SK-N-SH treated with all-trans-retinoic acid at 6 μM for 48 hours (cell line): ENCODE measurements at regions not wholly inside any gene's neighbourhood (a gene's known extent, or its start where the extent isn't known, plus 50 kb on each side); places are given as distances from the start of the nearest gene placed in this dataset.

ENCODE experiments used
- ATAC-seq: fragments of 200-7000 bp; cut with Tn5 transposase; 3 replicates; pipeline ENCODE4 v1.9.1; 2020; ENCODE audit warnings: mild to moderate bottlenecking, moderate library complexity
- ARNTL ChIP-seq: fragments of 450-650 bp; formaldehyde crosslinking; IDR thresholded peaks from 2 replicates; pipeline ENCODE4 v1.5.0; 2020; ENCODE audit warnings: low read depth, mild to moderate bottlenecking, moderate library complexity, borderline replicate concordance
- BACH2 ChIP-seq: fragments of 250-450 bp; sonication (Bioruptor Pico); IDR thresholded peaks from 2 replicates; pipeline ENCODE4 v1.9.0; 2021; ENCODE audit warnings: mild to moderate bottlenecking, borderline replicate concordance
- CSDC2 ChIP-seq: fragments of 250-450 bp; sonication (Bioruptor Pico); IDR thresholded peaks from 2 replicates; pipeline ENCODE4 v1.5.0; 2020; ENCODE audit warnings: mild to moderate bottlenecking, moderate library complexity
- GLIS3 ChIP-seq: fragments of 250-450 bp; sonication (Bioruptor Pico); IDR thresholded peaks from 2 replicates; pipeline ENCODE4 v1.5.0; 2020; ENCODE audit warnings: mild to moderate bottlenecking, moderate library complexity
- ISL1 ChIP-seq: fragments of 250-450 bp; sonication (Bioruptor Pico); IDR thresholded peaks from 2 replicates; pipeline ENCODE4 v2.1.2; 2022; ENCODE audit warnings: mild to moderate bottlenecking, moderate library complexity
- OSR1 ChIP-seq: fragments of 250-450 bp; sonication (Bioruptor Pico); IDR thresholded peaks from 2 replicates; pipeline ENCODE4 v1.8.0; 2022; ENCODE audit warnings: moderate library complexity, mild to moderate bottlenecking, inconsistent platforms
- PATZ1 ChIP-seq: fragments of 250-450 bp; sonication (Bioruptor Pico); IDR thresholded peaks from 2 replicates; pipeline ENCODE4 v1.8.0; 2020; ENCODE audit warnings: mild to moderate bottlenecking, moderate library complexity, borderline replicate concordance
- RARB ChIP-seq: fragments of 250-450 bp; sonication (Bioruptor Pico); IDR thresholded peaks from 2 replicates; pipeline ENCODE4 v1.8.0; 2021; ENCODE audit warnings: mild to moderate bottlenecking, moderate library complexity
- SNAI2 ChIP-seq: fragments of 250-450 bp; sonication (Bioruptor Pico); IDR thresholded peaks from 2 replicates; pipeline ENCODE4 v1.5.0; 2020; ENCODE audit warnings: mild to moderate bottlenecking, moderate library complexity
- TCF4 ChIP-seq: fragments of 250-450 bp; sonication (Bioruptor Pico); IDR thresholded peaks from 2 replicates; pipeline ENCODE4 v1.8.0; 2021; ENCODE audit warnings: mild to moderate bottlenecking, moderate library complexity, borderline replicate concordance
- TOX ChIP-seq: fragments of 250-450 bp; sonication (Bioruptor Pico); IDR thresholded peaks from 2 replicates; pipeline ENCODE4 v1.8.0; 2021; ENCODE audit warnings: mild to moderate bottlenecking, moderate library complexity, borderline replicate concordance
- TSHZ2 ChIP-seq: fragments of 250-450 bp; sonication (Bioruptor Pico); IDR thresholded peaks from 2 replicates; pipeline ENCODE4 v1.5.0; 2020; ENCODE audit warnings: mild to moderate bottlenecking, moderate library complexity
- ZC3H10 ChIP-seq: fragments of 250-450 bp; sonication (Bioruptor Pico); IDR thresholded peaks from 2 replicates; pipeline ENCODE4 v1.5.1; 2021; ENCODE audit warnings: mild to moderate bottlenecking, moderate library complexity
- ZFP3 ChIP-seq: fragments of 250-450 bp; sonication (Bioruptor Pico); IDR thresholded peaks from 2 replicates; pipeline ENCODE4 v1.5.0; 2020; ENCODE audit warnings: mild to moderate bottlenecking, moderate library complexity
- ZFP30 ChIP-seq: fragments of 450-650 bp; formaldehyde crosslinking; IDR thresholded peaks from 2 replicates; pipeline ENCODE4 v1.5.0; 2022; ENCODE audit warnings: mild to moderate bottlenecking, moderate library complexity
- ZNF70 ChIP-seq: fragments of 450-650 bp; formaldehyde crosslinking; IDR thresholded peaks from 2 replicates; pipeline ENCODE4 v1.5.0; 2020; ENCODE audit warnings: mild to moderate bottlenecking, moderate library complexity
- ZNF8 ChIP-seq: fragments of 450-650 bp; formaldehyde crosslinking; IDR thresholded peaks from 2 replicates; pipeline ENCODE4 v1.5.0; 2020; ENCODE audit warnings: mild to moderate bottlenecking, moderate library complexity
- TF ChIP-seq, protein P1 (sequence below): fragments of 250-450 bp; sonication (Bioruptor Pico); IDR thresholded peaks from 2 replicates; pipeline ENCODE4 v1.5.1; 2020; ENCODE audit warnings: low read depth, mild to moderate bottlenecking, moderate library complexity
- TF ChIP-seq, protein P2 (sequence below): fragments of 250-450 bp; sonication (Bioruptor Pico); IDR thresholded peaks from 2 replicates; pipeline ENCODE4 v1.8.0; 2021; ENCODE audit warnings: low read depth, mild to moderate bottlenecking, moderate library complexity, borderline replicate concordance
- TF ChIP-seq, protein P3 (sequence below): fragments of 250-450 bp; sonication (Bioruptor Pico); IDR thresholded peaks from 2 replicates; pipeline ENCODE4 v1.5.1; 2021; ENCODE audit warnings: mild to moderate bottlenecking, moderate library complexity

DNA sequence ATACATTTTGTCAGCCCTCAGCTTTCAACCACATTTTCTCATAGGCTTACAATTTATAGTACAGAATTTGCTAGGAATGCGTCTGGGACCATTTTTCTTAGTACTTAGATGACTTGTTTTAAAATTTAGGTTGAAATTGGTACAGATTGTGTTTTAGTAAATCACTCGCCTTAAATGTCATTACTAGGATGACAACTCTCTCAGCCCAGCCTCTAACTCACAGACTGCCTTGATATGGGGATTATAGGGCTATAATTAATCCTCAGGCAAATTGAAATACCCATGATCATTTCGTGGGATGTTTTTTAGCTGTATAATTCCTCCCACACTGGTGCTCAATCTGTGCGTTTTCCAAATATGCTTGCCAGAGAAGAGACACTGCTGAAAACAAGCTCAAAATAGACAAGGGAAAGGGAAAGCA is 299.7 kb upstream of the AKR1E2 start:
- ATAC-seq = no peak

GRCh38 chr10:4525103-4525502 is 300.9 kb upstream of the AKR1E2 start:
- TF ChIP-seq ZNF70 (CRISPR knock-in tag) (no peak), ZC3H10 (no peak)
- TF ChIP-seq, protein P1, sequence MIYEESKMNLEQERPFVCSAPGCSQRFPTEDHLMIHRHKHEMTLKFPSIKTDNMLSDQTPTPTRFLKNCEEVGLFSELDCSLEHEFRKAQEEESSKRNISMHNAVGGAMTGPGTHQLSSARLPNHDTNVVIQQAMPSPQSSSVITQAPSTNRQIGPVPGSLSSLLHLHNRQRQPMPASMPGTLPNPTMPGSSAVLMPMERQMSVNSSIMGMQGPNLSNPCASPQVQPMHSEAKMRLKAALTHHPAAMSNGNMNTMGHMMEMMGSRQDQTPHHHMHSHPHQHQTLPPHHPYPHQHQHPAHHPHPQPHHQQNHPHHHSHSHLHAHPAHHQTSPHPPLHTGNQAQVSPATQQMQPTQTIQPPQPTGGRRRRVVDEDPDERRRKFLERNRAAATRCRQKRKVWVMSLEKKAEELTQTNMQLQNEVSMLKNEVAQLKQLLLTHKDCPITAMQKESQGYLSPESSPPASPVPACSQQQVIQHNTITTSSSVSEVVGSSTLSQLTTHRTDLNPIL = no peak
- ATAC-seq = no peak

More for the DNA sequence above, 299.7 kb upstream of the AKR1E2 start:
- no peak for TF ChIP-seq ARNTL
- no peak for TF ChIP-seq BACH2
- no peak for TF ChIP-seq ISL1
- TF ChIP-seq TSHZ2 = no peak

DNA sequence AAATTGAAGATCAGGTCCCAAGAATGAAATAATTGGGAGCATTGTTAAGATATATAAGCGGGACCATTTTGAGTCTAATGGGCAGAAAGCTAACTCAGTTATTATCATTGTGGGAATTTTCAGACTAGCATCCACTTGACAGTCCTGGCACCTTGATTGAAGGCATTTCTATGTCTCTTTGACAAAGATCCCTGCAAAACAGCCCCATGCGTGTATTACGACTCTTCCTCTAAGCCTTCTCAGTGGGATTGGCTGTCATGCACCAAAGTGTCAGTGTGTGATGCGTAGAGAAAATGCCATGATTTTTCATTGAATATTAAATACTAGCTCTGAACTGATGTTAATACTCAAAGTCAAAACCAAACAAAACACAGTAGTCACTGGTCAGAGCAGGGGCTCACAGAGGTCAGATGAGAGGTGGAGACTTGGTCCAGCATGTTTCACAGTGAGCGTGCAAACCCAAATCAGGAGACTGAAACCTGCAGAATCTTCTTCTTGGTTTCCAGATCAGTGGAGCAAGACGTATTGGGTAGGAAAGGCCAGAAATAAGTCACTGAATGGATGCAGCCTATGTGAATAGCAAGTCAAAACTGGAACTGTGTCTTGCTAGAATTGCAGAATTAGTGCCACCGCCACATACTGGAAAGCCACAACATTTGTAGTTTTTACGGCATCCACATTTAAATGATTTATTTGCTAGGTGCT is 303.6 kb upstream of the AKR1E2 start:
- ATAC-seq = no peak
- TF ChIP-seq PATZ1 = no peak
- TF ChIP-seq RARB (CRISPR knock-in tag) = no peak
- no peak for TF ChIP-seq ZNF70 (CRISPR knock-in tag)
- TF ChIP-seq OSR1 (CRISPR knock-in tag) = no peak
- no peak for TF ChIP-seq GLIS3 (CRISPR knock-in tag)
- TF ChIP-seq CSDC2 (CRISPR knock-in tag) = no peak
- TF ChIP-seq, protein P1 = no peak
- TF ChIP-seq, protein P2, sequence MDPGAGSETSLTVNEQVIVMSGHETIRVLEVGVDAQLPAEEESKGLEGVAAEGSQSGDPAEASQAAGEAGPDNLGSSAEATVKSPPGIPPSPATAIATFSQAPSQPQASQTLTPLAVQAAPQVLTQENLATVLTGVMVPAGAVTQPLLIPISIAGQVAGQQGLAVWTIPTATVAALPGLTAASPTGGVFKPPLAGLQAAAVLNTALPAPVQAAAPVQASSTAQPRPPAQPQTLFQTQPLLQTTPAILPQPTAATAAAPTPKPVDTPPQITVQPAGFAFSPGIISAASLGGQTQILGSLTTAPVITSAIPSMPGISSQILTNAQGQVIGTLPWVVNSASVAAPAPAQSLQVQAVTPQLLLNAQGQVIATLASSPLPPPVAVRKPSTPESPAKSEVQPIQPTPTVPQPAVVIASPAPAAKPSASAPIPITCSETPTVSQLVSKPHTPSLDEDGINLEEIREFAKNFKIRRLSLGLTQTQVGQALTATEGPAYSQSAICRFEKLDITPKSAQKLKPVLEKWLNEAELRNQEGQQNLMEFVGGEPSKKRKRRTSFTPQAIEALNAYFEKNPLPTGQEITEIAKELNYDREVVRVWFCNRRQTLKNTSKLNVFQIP = no peak
- no peak for TF ChIP-seq TOX
- no peak for TF ChIP-seq SNAI2 (CRISPR knock-in tag)
- no peak for TF ChIP-seq TCF4
- TF ChIP-seq ZC3H10 = no peak
- no peak for TF ChIP-seq ISL1
- TF ChIP-seq ZFP30 (CRISPR knock-in tag) = no peak

DNA sequence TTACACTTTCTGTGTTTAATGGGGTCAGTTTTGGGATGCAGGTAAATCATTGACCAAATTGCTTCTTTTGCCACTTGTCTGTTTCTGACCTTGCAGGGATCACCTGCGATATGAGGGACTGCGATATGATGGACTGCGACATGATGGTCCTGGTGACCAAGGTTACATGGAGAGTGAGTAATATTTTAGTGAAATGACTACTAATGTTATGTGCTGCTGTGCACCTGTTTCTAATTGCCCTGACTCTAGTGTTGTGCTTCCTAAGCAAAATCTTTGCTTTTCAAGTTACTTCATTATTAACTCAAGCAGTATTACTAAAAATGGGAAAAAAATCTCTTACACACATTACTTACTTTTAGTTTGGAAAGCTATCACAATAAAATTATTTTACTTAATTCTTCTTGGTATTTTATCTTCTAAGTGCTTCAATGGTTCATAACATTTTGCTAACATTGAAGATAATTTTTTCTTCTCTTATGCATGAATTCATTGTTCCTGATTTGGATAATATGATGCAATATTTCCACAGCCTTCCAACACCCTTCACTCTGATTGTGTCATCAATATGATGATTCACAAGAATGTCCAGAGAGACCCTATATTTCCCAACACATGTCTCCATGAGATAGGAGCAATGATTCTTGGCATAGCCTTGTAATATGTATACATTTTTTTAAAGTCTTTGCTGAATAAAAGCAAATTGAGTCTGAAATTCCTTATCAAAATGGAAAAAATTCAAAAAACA is 306.2 kb upstream of the AKR1E2 start:
- no peak for ATAC-seq
- TF ChIP-seq, protein P3, sequence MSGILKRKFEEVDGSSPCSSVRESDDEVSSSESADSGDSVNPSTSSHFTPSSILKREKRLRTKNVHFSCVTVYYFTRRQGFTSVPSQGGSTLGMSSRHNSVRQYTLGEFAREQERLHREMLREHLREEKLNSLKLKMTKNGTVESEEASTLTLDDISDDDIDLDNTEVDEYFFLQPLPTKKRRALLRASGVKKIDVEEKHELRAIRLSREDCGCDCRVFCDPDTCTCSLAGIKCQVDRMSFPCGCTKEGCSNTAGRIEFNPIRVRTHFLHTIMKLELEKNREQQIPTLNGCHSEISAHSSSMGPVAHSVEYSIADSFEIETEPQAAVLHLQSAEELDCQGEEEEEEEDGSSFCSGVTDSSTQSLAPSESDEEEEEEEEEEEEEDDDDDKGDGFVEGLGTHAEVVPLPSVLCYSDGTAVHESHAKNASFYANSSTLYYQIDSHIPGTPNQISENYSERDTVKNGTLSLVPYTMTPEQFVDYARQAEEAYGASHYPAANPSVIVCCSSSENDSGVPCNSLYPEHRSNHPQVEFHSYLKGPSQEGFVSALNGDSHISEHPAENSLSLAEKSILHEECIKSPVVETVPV (CRISPR knock-in tag) = no peak
- no peak for TF ChIP-seq ZFP30 (CRISPR knock-in tag)
- TF ChIP-seq GLIS3 (CRISPR knock-in tag) = no peak
- TF ChIP-seq ZNF8 = no peak
- TF ChIP-seq TOX = no peak
- TF ChIP-seq ZFP3 (CRISPR knock-in tag) = no peak
- no peak for TF ChIP-seq PATZ1
- TF ChIP-seq TSHZ2 = no peak
- TF ChIP-seq ZC3H10 = no peak
- TF ChIP-seq OSR1 (CRISPR knock-in tag) = no peak
